ENCODE measurements at regions not wholly inside any gene's neighbourhood (a gene's known extent, or its start where the extent isn't known, plus 50 kb on each side); places are given as distances from the start of the nearest gene placed in this dataset.

DNA sequence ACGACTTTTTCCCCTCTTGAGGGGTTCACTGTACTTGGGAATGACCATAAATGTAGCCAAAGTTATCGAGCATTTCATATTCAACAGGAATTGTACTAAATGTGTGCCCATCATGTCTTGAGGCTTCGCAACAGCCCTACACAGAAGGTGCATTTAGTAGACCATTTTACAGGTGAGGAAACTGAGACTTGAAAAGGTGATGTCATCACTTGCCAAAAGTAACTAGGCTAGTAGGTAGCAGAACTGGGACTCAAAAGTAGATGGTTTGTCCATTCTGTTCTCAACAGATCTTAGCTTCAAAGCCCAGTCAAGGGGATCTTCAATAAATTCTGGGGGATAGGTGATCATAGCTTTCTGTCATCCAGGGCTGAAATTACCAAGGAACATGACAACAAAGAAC lies 782.2 kb downstream of the MED13L start:
- H3K79me2 ChIP-seq (ENCODE audit: insufficient read depth, low read length) = no peaks in the 10 kb centered on the region
- no peaks in the 10 kb centered on the region for H3K9me3 ChIP-seq (replicated peaks in 1 of 2; ENCODE audit: control insufficient read depth in 1 of 2, insufficient read depth in 1 of 2, low read length in 2 of 2)
- H3K4me2 ChIP-seq (replicated peaks; ENCODE audit: extremely low read depth, low read length, poor library complexity, severe bottlenecking) = no peak overlapping the region
- WGBS (ENCODE audit: insufficient coverage) = 70% methylated on average over 2 of the region's 3 CpGs
- peaks cover 0 to 2% (median 0%) of the 10 kb centered on the region in 7 donors for H3K9me3 Mint-ChIP-seq
- H3K27me3 Mint-ChIP-seq (ENCODE audit: low read depth in 3 of 3) = peaks cover 0 to 4% (median 4%) of the 10 kb centered on the region in 3 donors
- no peak overlapping the region for H2AFZ ChIP-seq (ENCODE audit: insufficient read depth, low read depth, low read length, poor library complexity, severe bottlenecking)
- H3K27me3 ChIP-seq (ENCODE audit: control insufficient read depth in 2 of 2, insufficient read depth in 2 of 2, low read length in 2 of 2) = no peaks in the 10 kb centered on the region
- DNase-seq = no peak
- no peaks in the 10 kb centered on the region for H3K4me1 ChIP-seq (ENCODE audit: control insufficient read depth in 1 of 2, insufficient read depth in 2 of 2, low read length in 2 of 2)
- no peaks in the 10 kb centered on the region for H3K36me3 ChIP-seq (replicated peaks in 1 of 2; ENCODE audit: control insufficient read depth in 1 of 2, insufficient read depth in 2 of 2, low read length in 2 of 2)
- no peak for TF ChIP-seq CTCF (IDR thresholded peaks at IDR 0.05)
- H3K27ac Mint-ChIP-seq = no peak overlapping the region
- no peaks in the 10 kb centered on the region for H3K36me3 Mint-ChIP-seq
- H3K4me3 Mint-ChIP-seq = no peak overlapping the region
- H3K4me1 Mint-ChIP-seq = no peaks in the 10 kb centered on the region
- no peak overlapping the region for H3K4me3 ChIP-seq (replicated peaks in 1 of 3; ENCODE audit: low read depth in 2 of 3, low read length in 3 of 3)
- intact Hi-C loops (cut with micrococcal nuclease) = no loop called here
- H3K27ac ChIP-seq (ENCODE audit: low read depth in 1 of 2, low read length in 2 of 2) = no peak overlapping the region
- no peak overlapping the region for H3K9ac ChIP-seq (ENCODE audit: insufficient read depth, low read length, poor library complexity, severe bottlenecking)
- no peaks in the 10 kb centered on the region for H4K20me1 ChIP-seq (ENCODE audit: insufficient read depth, low read length)

GRCh38 chr12:115492553-115492952 lies 784.9 kb downstream of the MED13L start:
- H3K4me1 Mint-ChIP-seq = no peaks in the 10 kb centered on the region
- H3K9me3 ChIP-seq (replicated peaks in 1 of 2; ENCODE audit: control insufficient read depth in 1 of 2, insufficient read depth in 1 of 2, low read length in 2 of 2) = no peaks in the 10 kb centered on the region
- H3K4me3 Mint-ChIP-seq = no peak overlapping the region
- H4K20me1 ChIP-seq (ENCODE audit: insufficient read depth, low read length) = no peaks in the 10 kb centered on the region
- H3K36me3 Mint-ChIP-seq = no peaks in the 10 kb centered on the region
- H3K36me3 ChIP-seq (replicated peaks in 1 of 2; ENCODE audit: control insufficient read depth in 1 of 2, insufficient read depth in 2 of 2, low read length in 2 of 2) = no peaks in the 10 kb centered on the region
- TF ChIP-seq CTCF (IDR thresholded peaks at IDR 0.05) = no peak
- H3K4me3 ChIP-seq (replicated peaks in 1 of 3; ENCODE audit: low read depth in 2 of 3, low read length in 3 of 3) = no peak overlapping the region
- no peak overlapping the region for H2AFZ ChIP-seq (ENCODE audit: insufficient read depth, low read depth, low read length, poor library complexity, severe bottlenecking)
- no peak overlapping the region for H3K27ac Mint-ChIP-seq
- H3K4me2 ChIP-seq (replicated peaks; ENCODE audit: extremely low read depth, low read length, poor library complexity, severe bottlenecking) = no peak overlapping the region
- peaks cover 0 to 4% (median 2%) of the 10 kb centered on the region in 3 donors for H3K27me3 Mint-ChIP-seq (ENCODE audit: low read depth in 3 of 3)
- no peak overlapping the region for H3K27ac ChIP-seq (ENCODE audit: low read depth in 1 of 2, low read length in 2 of 2)
- DNase-seq = no peak
- peaks cover 0 to 1% (median 0%) of the 10 kb centered on the region in 7 donors for H3K9me3 Mint-ChIP-seq
- intact Hi-C loops (cut with micrococcal nuclease) = no loop called here
- no peaks in the 10 kb centered on the region for H3K27me3 ChIP-seq (ENCODE audit: control insufficient read depth in 2 of 2, insufficient read depth in 2 of 2, low read length in 2 of 2)
- H3K4me1 ChIP-seq (ENCODE audit: control insufficient read depth in 1 of 2, insufficient read depth in 2 of 2, low read length in 2 of 2) = no peaks in the 10 kb centered on the region
- 40% methylated on average over 1 of the region's 2 CpGs for WGBS (ENCODE audit: insufficient coverage)
- no peaks in the 10 kb centered on the region for H3K79me2 ChIP-seq (ENCODE audit: insufficient read depth, low read length)
- no peak overlapping the region for H3K9ac ChIP-seq (ENCODE audit: insufficient read depth, low read length, poor library complexity, severe bottlenecking)
